Inflammatory macrophage treated with lipopolysaccharide for 4 hours (primary cell): ENCODE measurements at regions not wholly inside any gene's neighbourhood (a gene's known extent, or its start where the extent isn't known, plus 50 kb on each side); places are given as distances from the start of the nearest gene placed in this dataset.
A peak's percentile ranks its signal among the peaks of the same experiment; 100 is the strongest.
"Not testable (repeated sequence)": the region's sequence is repeated elsewhere in the genome, so short reads cannot be mapped to it uniquely, and the experiment has no call there.

Experiments used
- DNase-seq: peaks from one replicate; pipeline ENCODE4 v3.0.0-alpha.2; 2020

- no peak for DNase-seq
These were observed 121.6 kb upstream of the FAM204A start for GRCh38 chr10:118463740-118464139.

- no peak for DNase-seq
These were observed 120.3 kb upstream of the FAM204A start for GRCh38 chr10:118462401-118462800.

DNA sequence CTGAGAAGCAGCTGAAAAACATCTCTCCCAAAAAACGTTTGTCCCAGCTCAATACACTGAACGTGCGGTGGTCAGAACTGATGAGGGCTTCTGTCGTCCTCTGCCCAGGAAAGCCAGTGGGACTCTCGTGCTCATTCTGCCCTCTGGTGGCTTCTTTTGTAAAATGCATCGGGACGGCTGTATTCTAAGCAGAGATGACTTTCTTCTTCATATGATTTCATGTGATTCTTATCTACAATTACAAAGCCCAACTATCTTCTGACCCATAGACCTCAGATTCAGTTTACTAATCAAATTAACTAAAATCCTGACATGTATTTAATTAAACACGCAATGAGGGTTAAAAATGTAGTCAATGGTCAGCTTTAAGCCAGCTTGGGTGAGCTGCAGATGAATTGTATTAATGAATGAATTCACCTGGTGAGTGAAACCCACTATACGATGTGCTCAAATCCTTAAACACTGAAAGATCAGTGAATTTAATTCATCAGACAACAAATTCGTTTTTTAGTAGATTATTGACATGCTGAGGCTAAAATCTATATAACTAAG is 117.6 kb upstream of the FAM204A start:
- DNase-seq = peak; percentile 62

DNA sequence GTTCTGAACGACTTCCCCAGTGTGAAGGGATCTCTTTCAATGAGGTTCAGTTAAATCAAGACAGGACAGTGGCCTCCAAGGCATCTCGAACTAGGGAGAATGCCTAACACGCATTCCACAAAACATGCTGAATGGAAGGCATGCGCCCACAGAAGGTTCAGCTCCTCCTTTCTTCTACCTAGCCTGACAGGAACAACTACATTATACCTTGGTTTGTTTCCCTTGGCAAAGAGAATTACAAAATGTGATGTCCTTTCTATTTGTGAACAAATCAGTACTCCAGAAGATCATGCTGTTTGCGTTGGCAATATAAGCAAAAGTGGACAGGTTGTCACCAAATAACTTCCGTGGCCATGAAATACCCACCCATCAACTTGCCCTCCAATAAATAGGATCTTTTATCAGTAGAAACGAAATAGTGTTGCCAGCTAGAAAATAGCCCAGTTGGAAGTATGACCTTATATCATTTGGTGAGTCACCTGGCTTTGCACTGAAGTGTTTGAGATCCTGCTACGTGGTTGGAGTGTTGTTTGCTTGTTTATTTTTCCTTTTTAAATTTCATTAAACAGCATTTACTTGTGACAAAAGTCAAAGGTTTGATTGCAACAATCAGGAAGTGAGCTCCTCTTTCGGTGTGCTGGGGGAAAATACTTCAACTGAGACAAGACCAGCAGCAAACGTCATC is 117.0 kb upstream of the FAM204A start:
- DNase-seq = no peak

- DNase-seq = no peak
These were observed 115.8 kb upstream of the FAM204A start for GRCh38 chr10:118457824-118458428.

GRCh38 chr10:118455181-118455695 is 113.1 kb upstream of the FAM204A start:
- DNase-seq = no peak

GRCh38 chr10:118454211-118454610 is 112.1 kb upstream of the FAM204A start:
- no peak for DNase-seq

- DNase-seq = no peak
These were observed 110.0 kb upstream of the FAM204A start for GRCh38 chr10:118452098-118452497.

- DNase-seq = no peak
These were observed 107.4 kb upstream of the FAM204A start for GRCh38 chr10:118449521-118449920.

- DNase-seq = no peak
These were observed 106.6 kb upstream of the FAM204A start for GRCh38 chr10:118448744-118449143.

- no peak for DNase-seq
These were observed 105.5 kb upstream of the FAM204A start for GRCh38 chr10:118447478-118448270.

DNA sequence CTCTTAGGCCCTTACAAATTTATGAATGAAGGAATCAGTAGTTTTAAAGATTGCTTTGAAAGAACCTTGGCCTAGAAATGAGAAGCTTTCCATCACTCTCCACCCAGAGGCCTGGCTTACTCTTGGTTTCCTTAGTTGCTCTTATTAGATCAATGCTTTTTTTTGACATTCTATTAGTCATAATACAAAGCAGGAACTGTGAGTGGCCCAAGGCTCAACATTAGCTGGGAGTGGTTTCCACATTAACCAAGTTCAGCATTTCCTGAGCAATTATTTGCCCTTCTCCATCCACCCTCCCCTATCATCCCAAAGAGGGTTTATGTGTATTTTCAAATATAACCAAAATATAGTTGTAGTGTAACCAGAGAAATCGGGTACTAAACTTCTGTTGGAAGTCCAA is 103.4 kb upstream of the FAM204A start:
- peak; percentile 27 for DNase-seq

GRCh38 chr10:118444069-118444468 is 101.9 kb upstream of the FAM204A start:
- no peak for DNase-seq

- DNase-seq = no peak
These were observed 99.9 kb upstream of the FAM204A start for GRCh38 chr10:118442032-118442431.

DNA sequence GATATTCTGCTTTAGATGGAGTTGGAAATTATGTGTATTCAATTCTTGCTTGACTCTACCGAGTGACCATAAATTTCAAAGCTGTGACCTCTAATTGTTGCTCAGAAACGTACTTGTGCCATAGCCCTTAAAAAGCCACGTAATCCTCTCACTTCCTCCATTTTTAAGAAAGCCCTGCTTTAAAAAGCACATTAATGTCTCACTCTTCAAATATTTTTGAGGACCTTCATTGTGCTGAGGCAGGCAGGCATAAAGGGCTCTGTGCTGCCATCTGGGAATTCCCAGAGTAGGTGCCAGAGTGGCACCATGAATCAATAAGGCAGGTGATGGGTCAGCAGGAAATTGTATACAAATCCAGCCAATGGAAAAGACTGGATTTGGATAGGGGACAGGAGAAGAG is 97.7 kb upstream of the FAM204A start:
- DNase-seq = no peak

DNA sequence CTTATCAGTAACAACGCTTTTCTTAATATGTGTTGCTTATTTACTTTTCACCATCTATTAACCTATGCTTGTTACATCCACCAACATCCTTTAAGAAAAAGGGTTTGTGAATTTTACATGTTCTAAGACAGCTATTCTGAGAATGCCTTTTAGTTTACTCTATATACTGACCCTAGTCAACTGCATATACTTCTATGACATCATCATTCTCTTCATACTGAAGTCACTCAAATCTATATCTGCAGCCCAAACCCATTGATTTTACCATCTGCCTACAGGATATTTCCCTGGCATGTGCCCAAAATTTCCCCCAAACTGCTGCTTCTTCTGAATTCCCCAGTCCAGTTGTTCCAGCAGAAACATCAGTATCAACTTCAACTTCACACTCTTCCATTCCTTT is 94.6 kb upstream of the FAM204A start:
- no peak for DNase-seq

DNA sequence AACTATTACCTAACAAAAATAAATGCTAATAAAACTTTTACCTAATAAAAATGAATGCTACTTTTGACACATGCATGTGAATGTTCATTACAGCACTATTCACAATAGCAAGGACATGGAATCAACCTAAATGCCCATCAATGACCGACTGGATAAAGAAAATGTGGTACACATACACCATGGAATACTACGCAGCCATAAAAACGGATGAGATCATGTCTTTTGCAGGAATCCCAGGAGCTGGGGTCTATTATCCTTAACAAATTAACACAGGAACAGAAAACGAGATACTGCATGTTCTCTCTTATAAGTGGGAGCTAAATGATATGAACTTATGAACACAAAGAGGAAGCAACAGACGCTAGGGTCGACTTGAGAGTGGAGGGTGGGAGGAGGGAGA is 88.1 kb upstream of the FAM204A start:
- DNase-seq = no peak

DNA sequence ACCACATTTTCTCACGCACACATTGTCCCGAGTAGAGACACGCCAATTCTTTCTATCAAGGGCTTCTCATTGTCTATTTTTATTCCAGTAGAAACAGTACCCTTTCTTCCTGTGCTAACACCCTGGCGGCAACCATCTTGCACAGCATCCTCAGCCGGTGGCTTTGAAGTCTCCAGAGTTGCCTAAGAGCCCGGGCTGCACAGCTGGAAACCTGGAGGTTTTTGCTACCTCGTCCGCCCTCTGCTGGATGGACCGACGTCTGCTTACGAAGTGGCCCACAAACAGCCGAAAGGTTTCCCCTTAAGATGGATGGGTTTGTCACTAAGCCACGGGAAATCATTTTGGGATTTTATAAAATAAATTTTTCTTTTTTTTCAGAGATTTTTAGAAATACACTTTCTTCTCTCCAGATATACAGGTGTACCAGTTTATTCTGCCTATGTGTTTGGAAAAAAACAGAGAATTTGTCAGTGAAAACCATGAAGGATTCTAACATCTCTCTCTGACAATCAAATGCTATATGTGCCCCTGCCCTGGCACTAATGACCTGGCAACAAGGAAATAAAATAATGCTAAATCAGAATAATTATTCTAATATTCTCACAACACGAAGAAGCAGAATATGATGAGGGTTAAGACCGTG is 81.8 kb upstream of the FAM204A start:
- DNase-seq = peak; percentile 59

- no peak for DNase-seq
These were observed 80.1 kb upstream of the FAM204A start for GRCh38 chr10:118422241-118422640.

DNA sequence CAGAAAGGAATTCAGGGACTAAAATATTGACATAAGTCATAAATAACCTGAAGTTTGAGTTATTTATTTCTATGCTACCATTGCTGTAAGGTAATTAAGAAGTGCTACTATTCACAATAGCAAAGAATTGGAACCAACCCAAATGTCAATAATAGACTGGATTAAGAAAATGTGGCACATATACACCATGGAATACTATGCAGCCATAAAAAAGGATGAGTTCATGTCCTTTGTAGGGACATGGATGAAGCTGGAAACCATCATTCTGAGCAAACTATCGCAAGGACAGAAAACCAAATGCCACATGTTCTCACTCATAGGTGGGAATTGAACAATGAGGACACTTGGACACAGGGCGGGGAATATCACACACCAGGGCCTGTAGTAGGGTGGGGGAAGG is 77.9 kb upstream of the FAM204A start:
- DNase-seq = not testable (repeated sequence)

DNA sequence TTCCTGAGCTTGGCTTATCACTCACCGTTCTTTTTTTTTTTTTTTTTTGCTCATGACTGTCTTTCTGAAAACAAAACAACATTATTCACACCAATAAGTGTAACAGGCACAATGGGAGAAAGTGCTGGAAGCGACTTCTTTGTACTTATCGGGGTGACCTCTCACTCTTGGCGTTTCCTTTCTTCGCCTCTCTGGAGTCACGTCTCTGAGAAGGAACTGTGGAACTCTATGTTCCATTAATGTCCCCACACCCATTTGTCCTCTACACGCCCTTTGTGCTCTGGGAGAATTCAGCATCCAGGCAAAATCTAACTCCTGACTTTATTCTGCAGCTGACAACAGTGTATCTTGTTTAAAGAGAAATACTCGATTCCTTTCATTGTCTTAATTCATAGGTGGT is 70.8 kb upstream of the FAM204A start:
- no peak for DNase-seq

DNA sequence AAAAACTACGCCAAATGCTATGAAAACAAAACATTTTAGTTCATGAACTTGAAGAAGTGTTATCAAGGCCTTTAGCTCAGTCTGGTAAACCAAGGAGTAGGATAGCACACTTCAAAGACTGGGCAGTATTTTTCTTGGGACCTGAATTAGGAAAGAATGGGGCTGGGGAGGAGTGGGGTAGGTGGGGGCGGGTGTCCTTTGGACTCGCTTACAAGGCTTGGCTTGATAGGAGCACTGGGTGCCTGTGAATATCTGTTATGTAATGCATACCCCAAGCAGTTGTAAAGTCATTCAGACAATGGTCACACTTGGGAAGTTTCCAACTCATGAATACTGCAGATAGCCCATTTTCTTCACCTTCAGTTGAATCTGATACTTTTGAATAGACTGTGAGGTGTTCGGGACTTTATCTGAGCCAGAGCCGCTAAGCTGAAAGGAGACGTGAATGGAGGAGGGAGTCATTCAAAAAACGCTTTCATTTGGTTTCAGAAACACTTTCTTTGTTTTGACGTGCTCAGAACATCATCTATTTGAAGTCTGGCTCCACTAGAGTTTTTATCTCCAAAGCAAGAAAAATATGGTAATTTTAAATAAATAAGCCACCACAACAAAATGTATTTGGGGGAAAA is 70.1 kb upstream of the FAM204A start:
- DNase-seq = no peak

- DNase-seq = no peak
These were observed 67.2 kb upstream of the FAM204A start for GRCh38 chr10:118409295-118409694.
